Activated naive CD8-positive, alpha-beta T cell (primary cell): ENCODE measurements at regions not wholly inside any gene's neighbourhood (a gene's known extent, or its start where the extent isn't known, plus 50 kb on each side); places are given as distances from the start of the nearest gene placed in this dataset.

Experiments
- H3K27ac Mint-ChIP-seq: one replicate; pipeline ENCODE4 v1.8.0; 2021; ENCODE audit warnings: mixed read lengths
- H3K27me3 Mint-ChIP-seq: one replicate; pipeline ENCODE4 v1.8.0; 2021; ENCODE audit warnings: mixed read lengths
- H3K36me3 Mint-ChIP-seq: one replicate; pipeline ENCODE4 v1.8.0; 2021; ENCODE audit warnings: mixed read lengths
- H3K4me1 Mint-ChIP-seq: one replicate; pipeline ENCODE4 v1.8.0; 2021; ENCODE audit warnings: low read depth, mixed read lengths
- H3K4me3 Mint-ChIP-seq: one replicate; pipeline ENCODE4 v1.8.0; 2021; ENCODE audit warnings: mild to moderate bottlenecking, mixed read lengths
- H3K9me3 Mint-ChIP-seq: one replicate; pipeline ENCODE4 v1.8.0; 2021; ENCODE audit warnings: low read depth, mixed read lengths

GRCh38 chr2:348361-348916 is 60.5 kb upstream of the ALKAL2 start:
- Mint-ChIP-seq H3K36me3 (no peaks in the 10 kb centered on the region), H3K27ac (no peak overlapping the region), H3K9me3 (no peaks in the 10 kb centered on the region)

GRCh38 chr2:344811-345210 is 56.9 kb upstream of the ALKAL2 start:
- no peak overlapping the region for H3K27ac Mint-ChIP-seq
- no peaks in the 10 kb centered on the region for H3K9me3 Mint-ChIP-seq
- H3K27me3 Mint-ChIP-seq: peaks cover 16% of the 10 kb centered on the region
- no peak overlapping the region for H3K4me3 Mint-ChIP-seq
- no peaks in the 10 kb centered on the region for H3K4me1 Mint-ChIP-seq
- no peaks in the 10 kb centered on the region for H3K36me3 Mint-ChIP-seq

More at GRCh38 chr2:348361-348916, 60.5 kb upstream of the ALKAL2 start:
- no peaks in the 10 kb centered on the region for H3K4me1 Mint-ChIP-seq
- H3K27me3 Mint-ChIP-seq: peaks cover 16% of the 10 kb centered on the region
- no peak overlapping the region for H3K4me3 Mint-ChIP-seq

GRCh38 chr2:343355-343754 is 55.5 kb upstream of the ALKAL2 start:
- no peak overlapping the region for H3K27ac Mint-ChIP-seq
- no peaks in the 10 kb centered on the region for H3K4me1 Mint-ChIP-seq
- peaks cover 12% of the 10 kb centered on the region for H3K27me3 Mint-ChIP-seq
- no peaks in the 10 kb centered on the region for H3K9me3 Mint-ChIP-seq
- no peak overlapping the region for H3K4me3 Mint-ChIP-seq
- peaks cover 3% of the 10 kb centered on the region for H3K36me3 Mint-ChIP-seq

- Mint-ChIP-seq H3K36me3 (peaks cover 6% of the 10 kb centered on the region), H3K27me3 (peaks cover 10% of the 10 kb centered on the region), H3K4me1 (no peaks in the 10 kb centered on the region), H3K4me3 (no peak overlapping the region), H3K9me3 (no peaks in the 10 kb centered on the region), H3K27ac (no peak overlapping the region)
Measured at GRCh38 chr2:341912-342311, 54.0 kb upstream of the ALKAL2 start.

GRCh38 chr2:341017-341542 is 53.2 kb upstream of the ALKAL2 start:
- Mint-ChIP-seq H3K27me3 (peaks cover 4% of the 10 kb centered on the region), H3K9me3 (no peaks in the 10 kb centered on the region), H3K4me1 (no peaks in the 10 kb centered on the region), H3K4me3 (no peak overlapping the region), H3K36me3 (peaks cover 7% of the 10 kb centered on the region), H3K27ac (no peak overlapping the region)
